Hepatocyte (in vitro differentiated cells): ENCODE measurements at regions not wholly inside any gene's neighbourhood (a gene's known extent, or its start where the extent isn't known, plus 50 kb on each side); places are given as distances from the start of the nearest gene placed in this dataset.
A peak's percentile ranks its signal among the peaks of the same experiment; 100 is the strongest.

Experiments
- CTCF ChIP-seq: fragments of 200-600 bp; sonication (generic); IDR thresholded peaks from 2 replicates; pipeline ENCODE4 v1.5.1; 2016; ENCODE audit warnings: antibody characterized with exemption, mild to moderate bottlenecking; ENCODE audit not compliant: poor library complexity
- EZH2 ChIP-seq: fragments of 200-600 bp; sonication (generic); IDR thresholded peaks from 2 replicates; pipeline ENCODE4 v1.6.1; 2016; ENCODE audit warnings: antibody characterized with exemption, mild to moderate bottlenecking, borderline replicate concordance
- EZH2phosphoT487 ChIP-seq: fragments of 200-600 bp; sonication (generic); IDR thresholded peaks from one replicate; pipeline ENCODE4 v1.6.1; 2018; ENCODE audit warnings: antibody characterized with exemption, mild to moderate bottlenecking, low read depth, moderate library complexity; ENCODE audit not compliant: unreplicated experiment, severe bottlenecking

- peak; percentile 31 for TF ChIP-seq CTCF
- TF ChIP-seq EZH2phosphoT487, result no peak
- TF ChIP-seq EZH2, result no peak
Measured at GRCh38 chr5:28779161-28779754, 1740.9 kb upstream of the CDH9 start.
